ENCODE measurements at regions not wholly inside any gene's neighbourhood (a gene's known extent, or its start where the extent isn't known, plus 50 kb on each side); places are given as distances from the start of the nearest gene placed in this dataset.

GRCh38 chr2:16107246-16107645 is 166.9 kb downstream of the MYCN start (continued):
- no peak for TF ChIP-seq BCL11A (IDR thresholded peaks at IDR 0.05; ENCODE audit: low read depth in 2 of 2, low read length in 2 of 2)
- TF ChIP-seq SP4 (IDR thresholded peaks at IDR 0.05; ENCODE audit: low read length) = no peak
- no peak for TF ChIP-seq EP300 (IDR thresholded peaks at IDR 0.05; ENCODE audit: borderline replicate concordance in 1 of 2, low read depth in 2 of 2, low read length in 2 of 2)

Measured in H1 (cell line).